PFSK-1 (cell line): ENCODE measurements at regions not wholly inside any gene's neighbourhood (a gene's known extent, or its start where the extent isn't known, plus 50 kb on each side); places are given as distances from the start of the nearest gene placed in this dataset.

Experiments used
- POLR2AphosphoS5 ChIP-seq: IDR thresholded peaks from 2 replicates; pipeline ENCODE4 v1.6.1; 2012; ENCODE audit warnings: low read depth, mild to moderate bottlenecking, control low read depth, low read length, moderate library complexity
- TF ChIP-seq, protein P1 (sequence below), 2 experiments: IDR thresholded peaks; 2 replicates each; pipeline versions ENCODE4 v1.6.1 to v1.8.0; 2011 to 2012; ENCODE audit warnings: low read depth in 2 of 2, low read length in 2 of 2, control low read depth in 1 of 2, inconsistent platforms in 1 of 2, mild to moderate bottlenecking in 1 of 2, moderate library complexity in 1 of 2; ENCODE audit not compliant: insufficient read depth in 1 of 2

DNA sequence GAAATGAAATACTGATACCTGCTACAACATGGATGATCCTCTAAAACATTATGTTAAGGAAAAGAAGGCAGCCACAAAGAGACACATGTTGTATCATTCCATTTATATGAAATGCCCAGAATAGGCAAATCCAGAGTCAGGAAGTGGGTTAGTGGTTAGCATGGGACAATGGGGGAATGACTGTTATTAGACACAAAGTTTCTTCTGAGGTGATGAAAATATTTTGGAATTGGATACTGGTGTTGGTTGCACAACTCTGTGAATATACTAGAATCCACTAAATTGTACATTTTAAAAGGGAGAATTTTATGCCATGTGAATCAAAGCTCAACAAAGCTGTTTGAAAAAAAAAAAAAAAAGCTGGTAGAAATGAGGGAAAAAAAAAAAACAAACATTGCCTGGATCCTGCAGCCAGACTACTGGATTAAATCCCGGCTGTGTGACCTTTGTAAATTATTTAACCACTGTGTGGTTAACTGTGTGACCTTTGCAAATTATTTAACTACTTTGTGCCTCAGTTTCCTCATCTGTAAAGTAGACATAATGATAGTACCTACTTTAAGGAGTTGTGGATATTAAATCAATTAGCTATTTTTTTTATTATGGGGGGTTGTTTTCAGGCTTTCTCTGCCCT, 75.6 kb upstream of the PRICKLE2 start:
- no peak for TF ChIP-seq POLR2AphosphoS5
- TF ChIP-seq, protein P1, sequence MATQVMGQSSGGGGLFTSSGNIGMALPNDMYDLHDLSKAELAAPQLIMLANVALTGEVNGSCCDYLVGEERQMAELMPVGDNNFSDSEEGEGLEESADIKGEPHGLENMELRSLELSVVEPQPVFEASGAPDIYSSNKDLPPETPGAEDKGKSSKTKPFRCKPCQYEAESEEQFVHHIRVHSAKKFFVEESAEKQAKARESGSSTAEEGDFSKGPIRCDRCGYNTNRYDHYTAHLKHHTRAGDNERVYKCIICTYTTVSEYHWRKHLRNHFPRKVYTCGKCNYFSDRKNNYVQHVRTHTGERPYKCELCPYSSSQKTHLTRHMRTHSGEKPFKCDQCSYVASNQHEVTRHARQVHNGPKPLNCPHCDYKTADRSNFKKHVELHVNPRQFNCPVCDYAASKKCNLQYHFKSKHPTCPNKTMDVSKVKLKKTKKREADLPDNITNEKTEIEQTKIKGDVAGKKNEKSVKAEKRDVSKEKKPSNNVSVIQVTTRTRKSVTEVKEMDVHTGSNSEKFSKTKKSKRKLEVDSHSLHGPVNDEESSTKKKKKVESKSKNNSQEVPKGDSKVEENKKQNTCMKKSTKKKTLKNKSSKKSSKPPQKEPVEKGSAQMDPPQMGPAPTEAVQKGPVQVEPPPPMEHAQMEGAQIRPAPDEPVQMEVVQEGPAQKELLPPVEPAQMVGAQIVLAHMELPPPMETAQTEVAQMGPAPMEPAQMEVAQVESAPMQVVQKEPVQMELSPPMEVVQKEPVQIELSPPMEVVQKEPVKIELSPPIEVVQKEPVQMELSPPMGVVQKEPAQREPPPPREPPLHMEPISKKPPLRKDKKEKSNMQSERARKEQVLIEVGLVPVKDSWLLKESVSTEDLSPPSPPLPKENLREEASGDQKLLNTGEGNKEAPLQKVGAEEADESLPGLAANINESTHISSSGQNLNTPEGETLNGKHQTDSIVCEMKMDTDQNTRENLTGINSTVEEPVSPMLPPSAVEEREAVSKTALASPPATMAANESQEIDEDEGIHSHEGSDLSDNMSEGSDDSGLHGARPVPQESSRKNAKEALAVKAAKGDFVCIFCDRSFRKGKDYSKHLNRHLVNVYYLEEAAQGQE (IDR thresholded peaks at IDR 0.05; ENCODE audit: insufficient read depth in 1 of 2, low read depth in 2 of 2, low read length in 2 of 2): no peak
